CD4-positive, alpha-beta T cell treated with Interferon alpha-2 for 1 hour (primary cell): ENCODE measurements at regions not wholly inside any gene's neighbourhood (a gene's known extent, or its start where the extent isn't known, plus 50 kb on each side); places are given as distances from the start of the nearest gene placed in this dataset.

ENCODE experiments used
- DNase-seq, 2 donors: peaks; one replicate each; pipeline ENCODE4 v3.0.0-alpha.2; 2020 to 2022

DNA sequence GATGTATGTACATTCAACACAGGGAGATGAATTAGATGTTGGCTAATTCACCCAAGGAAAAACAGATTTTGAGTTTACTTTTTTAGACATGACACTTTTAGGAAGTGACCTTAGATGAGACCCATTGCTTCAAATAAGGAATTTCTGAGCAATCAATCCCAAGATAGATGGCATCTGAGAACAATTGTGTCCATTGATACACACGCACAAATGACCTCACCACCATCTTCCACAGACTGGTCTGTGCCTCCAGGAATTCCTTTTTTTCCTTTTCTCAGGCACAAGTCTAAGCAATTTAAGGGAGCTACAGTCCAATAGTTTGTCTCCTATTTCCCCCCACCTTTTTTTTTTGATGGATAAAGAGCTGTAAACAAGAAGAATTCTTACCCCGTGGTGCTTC lies 265.3 kb downstream of the TBL1XR1 start:
- DNase-seq = no peak

DNA sequence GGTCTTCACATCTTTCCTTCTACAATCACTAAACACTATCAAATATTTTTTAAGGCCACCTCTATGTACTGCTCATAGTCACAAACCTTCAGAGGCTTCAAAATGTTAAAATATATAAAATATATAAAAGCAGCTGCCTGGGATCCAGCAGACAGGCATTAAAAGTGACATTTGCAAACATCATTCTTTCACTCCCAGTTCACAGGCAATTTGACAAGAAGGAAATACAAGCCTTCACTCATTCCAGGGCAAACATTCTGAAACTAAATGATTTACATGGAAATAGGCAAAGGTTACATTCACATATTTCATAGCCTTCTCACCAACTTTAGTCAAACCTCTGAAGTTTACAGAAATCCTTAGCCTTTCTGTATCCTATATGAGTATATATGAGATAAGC lies 266.3 kb downstream of the TBL1XR1 start:
- no peak for DNase-seq

DNA sequence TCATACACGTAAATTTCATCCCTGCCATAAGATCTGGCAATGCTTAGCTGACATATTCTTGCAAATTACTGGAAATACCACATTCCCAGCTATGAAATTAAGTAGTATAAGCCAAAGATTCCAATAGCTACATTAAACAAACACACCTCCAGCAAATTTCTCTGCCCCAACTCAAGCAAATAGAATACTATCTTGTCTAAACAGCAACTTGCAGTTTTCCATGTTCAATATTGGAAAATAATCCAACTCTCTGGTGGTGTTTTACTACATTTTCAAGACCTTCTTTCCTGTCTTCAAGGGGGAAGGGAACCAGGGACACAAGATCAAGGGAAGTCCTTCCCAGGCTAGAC lies 268.7 kb downstream of the TBL1XR1 start:
- no peak for DNase-seq

DNA sequence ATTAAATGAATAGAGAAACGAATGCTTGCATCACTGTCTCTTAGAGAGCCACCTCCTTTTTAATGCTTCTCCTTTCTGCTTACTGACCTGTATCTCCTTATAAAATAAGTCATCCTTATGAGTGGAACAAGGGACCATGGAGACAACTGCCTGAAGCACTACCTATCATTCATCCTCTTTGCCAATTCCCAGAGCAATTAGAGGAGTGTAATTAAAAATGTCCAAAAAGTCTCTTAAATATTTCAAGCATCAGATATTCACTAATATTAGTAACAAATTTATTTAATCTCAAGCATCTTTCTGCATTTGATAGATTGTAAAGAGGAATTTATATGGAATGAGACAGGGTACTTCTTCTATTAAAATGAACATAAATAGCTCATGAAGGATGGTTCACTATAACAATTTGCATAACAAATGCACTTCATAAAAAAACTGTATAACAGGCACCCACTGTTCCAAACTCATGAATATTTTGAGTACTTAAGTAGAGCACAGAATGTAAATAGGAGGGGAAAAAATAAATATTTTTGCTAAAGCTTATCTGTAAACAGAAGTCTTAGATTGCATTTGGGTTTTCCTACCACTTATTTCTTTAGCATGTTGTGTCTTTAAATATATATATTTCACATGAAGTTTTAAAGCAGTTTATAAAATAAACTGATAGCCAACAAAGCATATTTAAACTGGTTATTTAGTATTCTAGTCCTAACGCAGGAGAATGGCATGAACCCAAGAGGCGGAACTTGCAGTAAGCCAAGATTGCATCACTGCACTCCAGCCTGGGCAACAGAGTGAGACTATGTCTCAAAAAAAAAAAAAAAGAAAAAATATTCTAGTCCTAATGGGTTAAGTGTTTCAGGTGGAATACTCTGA lies 269.3 kb downstream of the TBL1XR1 start:
- DNase-seq = no peak

DNA sequence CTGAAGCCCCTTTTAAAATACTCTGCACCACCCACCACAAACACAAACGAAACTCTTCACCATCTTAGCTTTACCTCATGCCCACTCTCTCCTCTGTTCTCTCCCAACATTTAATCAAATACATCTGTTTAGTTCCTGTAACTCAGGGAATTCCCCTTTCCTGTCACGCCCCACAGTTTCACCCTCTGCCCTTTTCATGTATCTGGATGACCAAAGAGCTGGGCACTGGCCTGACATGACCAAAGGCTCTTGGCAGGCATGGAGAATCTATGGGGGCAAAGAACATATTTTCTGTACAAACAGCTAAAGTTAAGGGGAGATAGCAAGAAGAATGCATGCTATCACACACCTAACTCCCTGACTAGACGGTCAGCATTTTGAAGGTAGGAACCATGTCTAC lies 270.0 kb downstream of the TBL1XR1 start:
- DNase-seq = no peak

DNA sequence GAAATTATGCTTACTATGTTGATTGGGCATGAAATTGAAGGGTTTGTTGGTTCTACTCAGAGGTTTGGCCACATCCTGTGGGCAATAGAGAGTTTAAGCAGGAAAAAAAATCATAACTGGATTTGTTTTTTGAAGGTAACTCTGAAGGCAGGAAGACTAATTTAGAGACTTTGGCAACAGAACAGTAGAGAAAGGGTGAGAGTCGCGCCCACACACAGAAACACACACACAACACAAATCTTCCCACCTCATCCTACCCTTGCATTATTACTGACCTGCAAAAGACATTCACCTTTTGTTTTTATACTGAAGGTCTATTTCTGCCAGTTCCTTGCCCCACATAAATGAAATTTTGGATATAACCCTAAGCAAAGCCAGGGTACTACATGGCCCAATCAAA lies 270.6 kb downstream of the TBL1XR1 start:
- no peak for DNase-seq

DNA sequence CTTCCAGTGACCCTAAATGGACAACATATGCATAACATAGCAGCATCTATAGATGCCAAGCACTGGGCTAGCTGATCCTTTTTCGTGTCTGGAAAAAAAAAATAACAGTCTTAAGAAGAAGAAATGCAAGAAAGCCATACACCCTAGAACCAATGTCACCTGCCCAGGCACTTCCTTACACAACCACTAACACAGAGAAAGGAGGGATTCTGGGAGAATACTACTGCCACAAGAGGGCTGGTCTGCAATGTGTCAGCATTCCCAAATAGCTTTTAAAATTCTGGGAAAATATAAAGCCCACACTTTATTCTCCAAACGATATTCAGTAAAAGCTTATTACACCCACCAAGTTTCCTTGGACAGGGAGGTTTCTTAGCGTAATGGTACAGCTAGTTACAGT lies 271.2 kb downstream of the TBL1XR1 start:
- no peak for DNase-seq

DNA sequence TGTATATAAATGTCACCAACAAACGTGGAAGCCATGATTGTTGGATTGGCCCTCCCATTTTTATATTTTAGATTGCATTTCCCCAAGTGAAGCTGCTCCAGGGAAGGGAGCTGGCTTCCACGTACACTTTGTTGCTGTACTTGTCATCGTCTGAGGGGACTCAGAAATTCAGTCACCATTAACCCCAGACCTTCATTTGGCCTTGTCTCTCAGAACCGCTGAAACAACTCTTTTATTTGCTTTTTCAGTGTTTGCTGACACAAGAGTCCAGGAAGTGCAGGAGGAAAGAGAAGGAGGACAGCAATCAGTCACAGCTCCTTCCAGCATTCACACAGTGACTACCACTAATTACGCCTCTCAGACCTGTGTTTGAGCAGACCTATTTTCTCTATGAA lies 276.5 kb downstream of the TBL1XR1 start:
- no peak for DNase-seq

DNA sequence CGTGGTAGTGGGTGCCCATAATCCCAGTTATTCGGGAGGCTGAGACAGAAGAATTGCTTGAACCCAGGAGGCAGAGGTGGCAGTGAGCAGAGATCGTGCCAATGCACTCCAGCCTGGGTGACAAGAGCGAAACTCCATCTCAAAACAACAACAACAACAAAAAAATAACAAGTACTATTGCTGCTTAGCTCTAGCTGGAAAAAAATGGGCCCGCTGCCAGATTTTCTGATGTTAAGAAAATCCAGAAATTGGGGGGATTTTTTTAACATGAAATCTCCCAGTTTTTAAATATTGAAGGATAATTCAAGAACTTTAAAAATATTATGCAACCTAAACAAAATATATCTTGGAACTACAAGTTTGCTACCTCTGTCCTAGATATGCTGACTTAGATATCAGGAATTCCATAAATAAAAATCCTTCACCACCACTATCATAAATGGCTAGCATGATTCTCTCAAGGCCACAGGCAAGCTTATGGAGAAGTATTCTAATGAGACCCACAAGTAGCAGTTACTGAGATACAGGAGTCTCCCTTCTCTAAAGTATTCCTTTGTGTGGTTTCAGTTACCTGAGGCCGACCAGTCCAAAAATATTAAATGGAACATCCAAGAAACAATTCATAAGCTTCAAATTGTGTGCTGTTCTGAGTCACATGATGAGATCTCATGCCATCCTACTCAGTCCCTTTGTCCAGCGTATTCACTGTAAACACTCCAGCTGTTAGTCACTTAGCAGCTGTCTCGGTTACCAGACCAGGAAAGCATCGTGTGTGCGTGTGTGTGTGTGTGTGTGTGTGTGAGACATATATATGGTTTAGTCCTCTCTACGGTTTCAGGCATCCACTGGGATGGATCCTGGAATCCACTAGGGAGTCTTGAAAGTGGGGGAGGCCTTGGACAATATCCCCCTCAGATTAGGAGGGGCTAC lies 277.2 kb downstream of the TBL1XR1 start:
- no peak for DNase-seq

DNA sequence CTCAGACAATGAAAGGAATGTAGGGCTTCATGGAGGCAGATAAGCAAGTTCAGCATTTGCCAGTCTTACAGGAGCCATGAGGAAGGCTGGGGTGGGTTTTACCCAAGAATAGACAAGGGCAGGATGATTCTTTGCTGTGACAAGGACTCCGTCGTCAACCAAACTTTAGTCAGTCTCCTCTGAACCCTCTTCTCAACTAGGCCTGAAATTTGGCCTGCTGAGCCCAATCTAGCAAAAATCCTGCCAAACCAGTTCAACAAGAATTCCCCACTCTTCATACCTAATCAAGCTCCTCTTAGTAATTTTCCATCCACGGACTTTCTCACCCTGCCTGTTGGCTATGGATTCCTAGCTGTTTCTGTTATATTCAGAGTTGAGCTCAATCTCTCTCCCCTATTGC lies 280.5 kb downstream of the TBL1XR1 start:
- no peak for DNase-seq

DNA sequence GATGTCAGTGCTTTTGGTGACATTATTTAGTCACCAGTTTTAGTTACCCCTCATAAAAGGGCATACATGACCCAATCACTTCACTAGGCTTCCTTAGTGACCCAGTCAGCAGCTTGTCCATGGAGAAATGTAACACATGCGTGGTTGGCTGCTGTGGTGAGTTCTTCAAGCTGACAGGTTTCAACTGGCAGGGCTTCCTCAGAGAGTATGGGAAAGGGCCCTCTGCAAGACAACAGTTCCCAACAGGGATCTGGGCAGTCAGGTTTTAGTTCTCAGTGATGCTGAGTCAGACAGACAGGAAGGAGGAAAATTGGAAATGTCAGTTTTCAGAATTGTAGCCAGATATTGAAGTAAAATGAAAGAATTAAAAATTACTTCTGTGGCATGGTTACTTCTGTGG lies 282.5 kb downstream of the TBL1XR1 start:
- no peak for DNase-seq

DNA sequence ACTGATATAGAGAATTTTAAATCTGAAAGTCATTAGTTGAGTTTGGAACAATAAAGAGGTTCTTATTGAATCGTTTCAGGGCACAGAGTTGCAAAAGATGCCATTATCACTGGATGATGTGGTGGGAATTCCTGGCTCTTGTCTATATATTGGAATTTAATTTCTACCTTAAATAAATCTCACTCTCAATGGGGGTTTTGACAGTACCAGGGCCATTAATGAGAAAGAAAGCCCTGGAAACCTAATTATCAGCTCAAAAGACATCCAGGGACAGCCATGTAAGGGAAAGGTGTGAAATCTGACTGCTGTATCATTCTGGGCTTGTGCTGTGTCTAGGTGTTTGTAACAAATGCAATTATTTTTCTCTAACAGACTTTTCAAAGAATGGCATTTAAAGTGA lies 285.7 kb downstream of the TBL1XR1 start:
- DNase-seq = no peak

DNA sequence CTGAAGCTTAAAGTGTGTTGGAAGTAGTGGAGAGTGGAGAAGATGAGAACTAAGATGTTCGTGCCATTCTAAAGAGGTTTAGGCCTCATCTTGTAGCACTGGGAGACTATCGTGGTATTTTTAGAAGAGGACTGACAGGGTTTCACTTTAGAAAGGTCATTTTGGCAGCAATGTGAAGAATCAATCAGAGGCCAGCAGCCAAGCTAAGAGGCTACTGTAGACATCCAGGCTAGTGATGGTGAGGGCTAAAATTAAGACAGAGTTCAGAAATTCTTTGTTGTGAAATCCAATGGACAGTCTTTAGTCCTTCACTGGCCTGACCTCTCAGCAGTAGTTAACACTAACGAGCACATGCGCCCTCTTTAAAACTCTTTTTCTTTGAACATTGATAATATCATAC lies 288.2 kb downstream of the TBL1XR1 start:
- no peak for DNase-seq

DNA sequence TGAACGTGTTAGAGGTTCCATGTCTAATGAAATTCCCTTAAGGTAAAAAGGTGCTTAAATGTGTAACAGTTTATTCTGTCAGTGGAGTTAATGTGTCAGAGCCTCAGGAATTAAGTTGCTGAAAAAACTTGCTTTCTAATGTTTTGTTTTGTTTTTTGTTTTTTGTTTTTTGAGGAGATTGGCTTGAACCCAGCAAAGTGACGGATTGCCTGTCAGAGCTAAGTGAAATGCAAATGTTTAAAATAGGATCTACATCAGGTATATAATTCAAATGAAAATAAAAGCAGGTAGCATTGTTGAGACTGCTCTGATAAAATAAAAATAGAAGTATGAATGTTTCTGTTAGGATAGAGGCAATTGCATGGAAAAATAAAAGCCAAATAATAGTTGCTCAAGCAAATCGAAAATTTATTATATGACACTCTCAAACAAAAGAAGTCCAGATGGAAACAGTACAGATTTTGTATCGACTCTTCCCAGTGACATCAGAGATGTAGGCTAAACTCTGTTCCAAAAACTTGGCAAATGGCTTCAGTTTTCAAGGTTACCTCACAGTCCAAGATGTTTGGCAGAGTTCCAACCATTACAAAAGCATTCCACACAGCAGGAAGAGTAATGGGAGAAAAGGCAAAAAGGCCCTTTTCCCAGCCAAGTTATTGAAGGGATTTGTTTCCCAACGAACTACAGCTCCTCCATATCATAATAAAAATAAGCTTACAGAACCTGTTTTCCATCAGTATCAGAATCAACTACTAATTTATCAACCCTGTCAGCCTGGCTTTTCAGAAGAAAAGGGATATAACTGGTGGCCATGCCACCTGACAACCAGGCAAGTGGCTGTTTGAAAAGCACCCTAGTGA lies 291.0 kb downstream of the TBL1XR1 start:
- DNase-seq = no peak

DNA sequence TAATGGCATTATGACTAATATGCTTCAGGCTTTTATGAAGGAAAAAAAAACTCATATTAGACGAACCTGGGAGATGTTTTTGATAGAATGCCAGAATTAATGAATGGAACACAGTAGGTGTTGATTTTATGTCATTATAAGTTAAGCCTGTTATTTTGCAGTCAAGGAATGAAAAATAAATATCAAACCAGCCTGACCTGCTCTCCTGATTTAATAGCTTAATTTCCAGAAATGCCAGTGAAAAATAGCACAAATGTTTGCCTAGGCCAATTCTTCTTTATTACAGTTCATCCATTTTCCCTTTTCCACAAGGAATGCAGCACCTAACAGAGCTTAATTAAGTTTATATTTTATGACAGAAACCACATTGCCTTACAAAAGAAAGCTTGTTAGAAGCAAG lies 292.0 kb downstream of the TBL1XR1 start:
- no peak for DNase-seq

DNA sequence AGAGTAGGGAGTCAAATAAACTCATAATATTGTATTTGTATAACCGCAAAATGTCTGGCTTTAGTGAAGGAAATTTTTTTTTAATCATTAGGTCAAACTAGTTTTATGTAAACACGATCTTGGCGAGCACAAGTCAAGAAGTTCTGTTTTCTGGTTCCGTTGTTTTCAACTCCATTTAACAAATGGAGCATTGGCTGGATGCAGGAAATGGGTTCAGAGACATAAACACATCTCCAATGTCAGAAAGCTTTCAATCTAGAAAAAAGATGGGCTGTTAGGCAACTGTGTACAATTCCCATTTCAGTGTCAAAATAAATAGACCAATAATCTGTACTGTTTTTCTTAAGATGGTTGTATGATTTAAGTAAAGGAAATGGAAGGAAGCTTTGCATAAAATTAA lies 292.8 kb downstream of the TBL1XR1 start:
- no peak for DNase-seq

DNA sequence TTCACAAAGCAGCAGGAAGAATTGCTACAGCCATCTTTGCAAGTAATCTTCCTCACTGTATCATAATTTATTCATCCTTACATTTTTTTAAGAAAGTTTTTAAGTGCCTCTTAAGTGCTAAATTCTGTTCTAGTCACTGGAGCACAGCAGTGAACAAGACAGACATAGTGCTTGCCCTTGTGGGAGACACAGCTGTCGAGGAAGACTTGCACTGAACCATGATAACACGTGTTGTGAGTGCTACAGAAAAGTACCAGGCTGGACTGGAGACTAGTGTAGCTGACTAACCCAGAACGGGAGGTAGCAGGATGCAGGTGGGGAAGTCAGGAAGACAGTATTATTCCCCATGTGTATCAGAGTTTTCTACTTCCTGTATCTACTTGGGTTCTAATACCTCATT lies 300.6 kb downstream of the TBL1XR1 start:
- no peak for DNase-seq

DNA sequence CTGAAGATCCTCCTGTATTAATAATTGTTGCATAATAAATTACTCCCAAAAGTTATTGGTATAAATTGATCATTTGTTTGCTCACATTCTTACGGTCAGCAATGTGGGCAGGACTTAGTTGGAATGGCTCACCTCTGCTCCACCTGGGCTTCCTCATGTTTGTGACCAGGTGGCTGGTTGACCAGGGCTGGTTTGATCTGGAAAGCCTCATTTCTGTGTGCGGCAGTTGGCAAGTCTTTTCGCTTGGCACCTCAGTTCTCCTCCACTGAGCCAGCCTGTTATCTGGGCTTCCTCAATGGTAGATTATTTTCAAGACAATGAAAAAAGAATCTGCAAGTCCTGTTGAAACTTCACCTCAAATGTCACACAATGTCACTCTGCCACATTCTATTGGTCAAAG lies 301.1 kb downstream of the TBL1XR1 start:
- no peak for DNase-seq

DNA sequence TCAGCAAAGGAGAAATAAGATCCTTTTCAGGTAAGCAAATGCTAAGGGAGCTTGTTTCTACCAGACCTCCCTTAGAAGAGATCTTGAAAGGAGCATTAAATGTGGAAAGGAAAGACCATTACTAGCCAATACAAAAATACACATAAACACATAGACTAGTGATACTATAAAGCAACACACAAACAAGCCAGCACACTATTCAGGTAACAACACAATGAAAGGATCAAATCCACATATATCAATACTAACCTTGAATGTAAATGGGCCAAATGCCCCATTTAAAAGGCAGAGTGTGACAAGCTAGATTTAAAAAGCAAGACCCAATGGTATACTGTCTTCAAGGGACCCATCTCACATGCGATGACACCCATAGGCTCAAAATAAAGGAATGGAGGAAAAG lies 317.6 kb downstream of the TBL1XR1 start:
- DNase-seq = no peak

DNA sequence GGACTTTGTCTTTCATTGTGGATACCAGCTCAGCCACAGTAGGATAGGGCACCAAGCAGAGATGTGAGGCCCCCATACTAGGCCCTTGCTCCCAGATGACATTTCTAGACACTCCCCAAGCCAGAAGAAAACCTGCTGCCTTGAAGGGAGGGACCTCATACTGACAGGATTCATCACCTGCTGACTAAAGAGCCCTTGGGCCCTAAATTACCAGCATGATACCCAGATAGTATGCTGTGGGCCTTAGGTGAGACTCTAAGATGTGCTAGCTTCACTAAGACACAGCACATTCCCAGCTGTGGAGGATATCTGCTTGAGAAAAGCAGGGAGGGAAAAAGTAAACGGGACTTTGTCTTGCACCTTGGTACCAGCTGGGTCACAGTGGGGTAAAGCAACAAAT lies 324.0 kb downstream of the TBL1XR1 start:
- no peak for DNase-seq

DNA sequence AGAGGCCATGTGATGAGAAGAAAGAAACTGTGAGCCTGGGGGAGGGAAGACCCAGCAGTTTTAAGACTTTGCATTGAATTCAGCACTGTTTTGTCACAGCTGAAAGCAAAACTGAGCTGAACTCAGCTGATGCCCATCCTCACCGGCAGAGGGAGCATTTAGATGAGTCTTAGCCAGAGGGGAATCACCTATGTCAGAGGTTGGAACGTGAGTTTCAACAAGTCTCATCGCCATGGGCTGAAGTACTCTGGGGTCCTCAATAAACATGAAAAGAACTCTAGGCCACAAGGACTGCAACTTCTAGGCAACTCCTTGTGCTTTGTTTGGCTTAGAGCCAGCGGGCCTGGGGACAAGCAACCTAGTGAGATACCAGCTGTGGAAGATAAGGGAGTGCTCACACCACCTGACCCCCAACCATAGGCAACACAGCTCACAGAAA lies 324.5 kb downstream of the TBL1XR1 start:
- DNase-seq = peak; percentile 24 to 59

DNA sequence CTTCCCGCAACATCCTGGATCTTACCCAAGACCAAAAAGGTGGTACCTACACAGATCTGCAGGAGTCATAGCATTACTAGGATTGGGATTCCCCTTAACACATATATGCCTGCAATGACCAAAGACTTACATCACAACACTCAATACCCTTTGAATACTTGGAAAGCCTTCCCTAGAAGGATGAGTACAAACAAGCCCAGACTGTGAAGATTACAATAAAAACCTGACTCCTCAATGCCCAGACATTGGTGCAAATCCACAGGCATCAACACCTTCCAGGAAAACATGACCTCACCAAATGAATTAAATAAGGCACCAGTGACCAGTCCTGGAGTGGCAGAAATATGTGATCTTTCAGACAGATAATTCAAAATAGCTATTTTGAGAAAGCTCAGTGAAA lies 326.8 kb downstream of the TBL1XR1 start:
- no peak for DNase-seq
